ENCODE measurements at regions not wholly inside any gene's neighbourhood (a gene's known extent, or its start where the extent isn't known, plus 50 kb on each side); places are given as distances from the start of the nearest gene placed in this dataset.

GRCh38 chr20:22679197-22679596, 94.8 kb upstream of the FOXA2 start:
- no peaks in the 10 kb centered on the region for H3K79me1 ChIP-seq (ENCODE audit: low read length)
- DNase-seq: no peak
- WGBS (ENCODE audit: extremely low coverage, insufficient coverage, insufficient read length): no CpG with 5 or more reads among the region's 4 CpGs
- H4K91ac ChIP-seq (ENCODE audit: low read depth, low read length): no peak overlapping the region
- no peak overlapping the region for H3K9ac ChIP-seq (ENCODE audit: low read length)
- H3K27me3 ChIP-seq (ENCODE audit: insufficient read depth, low read length): no peaks in the 10 kb centered on the region
- no peak overlapping the region for H3K4me3 ChIP-seq (ENCODE audit: low read depth, low read length)
- H3K4me1 ChIP-seq (ENCODE audit: control insufficient read depth in 1 of 2, insufficient read depth in 2 of 2, low read length in 2 of 2): peaks cover 4 to 7% of the 10 kb centered on the region in 2 experiments
- no peak overlapping the region for H2BK5ac ChIP-seq (ENCODE audit: low read depth, low read length, poor library complexity)
- no peak overlapping the region for H3K18ac ChIP-seq (ENCODE audit: low read length)
- H3K23ac ChIP-seq (ENCODE audit: low read length): no peak overlapping the region
- H2BK12ac ChIP-seq (ENCODE audit: low read length): no peak overlapping the region
- no peak overlapping the region for H3K27ac ChIP-seq (ENCODE audit: low read depth, low read length)
- H3K4me2 ChIP-seq (ENCODE audit: low read length): no peak overlapping the region
- H2AFZ ChIP-seq (ENCODE audit: insufficient read depth, low read length, poor library complexity): no peak overlapping the region
- H3K36me3 ChIP-seq (ENCODE audit: control insufficient read depth in 1 of 2, insufficient read depth in 2 of 2, low read length in 2 of 2): no peaks in the 10 kb centered on the region
- no peak overlapping the region for H2BK120ac ChIP-seq (ENCODE audit: insufficient read depth, low read length, poor library complexity)
- peaks cover 3% of the 10 kb centered on the region for H3K9me3 ChIP-seq (ENCODE audit: insufficient read depth, low read depth, low read length)
- no peaks in the 10 kb centered on the region for H3K79me2 ChIP-seq (ENCODE audit: control insufficient read depth, insufficient read depth, low read length, poor library complexity)
- no peak overlapping the region for H2AK5ac ChIP-seq (ENCODE audit: low read length)
- H4K8ac ChIP-seq (ENCODE audit: low read depth, low read length): no peak overlapping the region
- H4K12ac ChIP-seq (ENCODE audit: low read depth, low read length): no peak overlapping the region
- no peak overlapping the region for H3K4ac ChIP-seq (ENCODE audit: low read depth, low read length)
- no peak overlapping the region for H3K14ac ChIP-seq (ENCODE audit: low read length)

GRCh38 chr20:22680031-22680740, 95.8 kb upstream of the FOXA2 start:
- peaks cover 3% of the 10 kb centered on the region for H3K9me3 ChIP-seq (ENCODE audit: insufficient read depth, low read depth, low read length)
- H3K4me2 ChIP-seq (ENCODE audit: low read length): no peak overlapping the region
- H3K18ac ChIP-seq (ENCODE audit: low read length): no peak overlapping the region
- no peak overlapping the region for H3K27ac ChIP-seq (ENCODE audit: low read depth, low read length)
- H3K36me3 ChIP-seq (ENCODE audit: control insufficient read depth in 1 of 2, insufficient read depth in 2 of 2, low read length in 2 of 2): no peaks in the 10 kb centered on the region
- no peak overlapping the region for H2BK120ac ChIP-seq (ENCODE audit: insufficient read depth, low read length, poor library complexity)
- H3K4me3 ChIP-seq (ENCODE audit: low read depth, low read length): no peak overlapping the region
- no peak overlapping the region for H3K14ac ChIP-seq (ENCODE audit: low read length)
- H3K79me2 ChIP-seq (ENCODE audit: control insufficient read depth, insufficient read depth, low read length, poor library complexity): no peaks in the 10 kb centered on the region
- H3K9ac ChIP-seq (ENCODE audit: low read length): no peak overlapping the region
- H2BK12ac ChIP-seq (ENCODE audit: low read length): no peak overlapping the region
- H2AFZ ChIP-seq (ENCODE audit: insufficient read depth, low read length, poor library complexity): no peak overlapping the region
- H2BK5ac ChIP-seq (ENCODE audit: low read depth, low read length, poor library complexity): no peak overlapping the region
- no peak overlapping the region for H3K23ac ChIP-seq (ENCODE audit: low read length)
- no peak overlapping the region for H4K12ac ChIP-seq (ENCODE audit: low read depth, low read length)
- H2AK5ac ChIP-seq (ENCODE audit: low read length): no peak overlapping the region
- H3K79me1 ChIP-seq (ENCODE audit: low read length): no peaks in the 10 kb centered on the region
- no CpG with 5 or more reads among the region's 9 CpGs for WGBS (ENCODE audit: extremely low coverage, insufficient coverage, insufficient read length)
- H3K4me1 ChIP-seq (ENCODE audit: control insufficient read depth in 1 of 2, insufficient read depth in 2 of 2, low read length in 2 of 2): peaks cover 4 to 7% of the 10 kb centered on the region in 2 experiments
- H4K8ac ChIP-seq (ENCODE audit: low read depth, low read length): no peak overlapping the region
- H3K4ac ChIP-seq (ENCODE audit: low read depth, low read length): no peak overlapping the region
- H3K27me3 ChIP-seq (ENCODE audit: insufficient read depth, low read length): no peaks in the 10 kb centered on the region
- H4K91ac ChIP-seq (ENCODE audit: low read depth, low read length): no peak overlapping the region
- no peak for DNase-seq

GRCh38 chr20:22681591-22682248, 97.3 kb upstream of the FOXA2 start:
- WGBS (ENCODE audit: extremely low coverage, insufficient coverage, insufficient read length): no CpG with 5 or more reads among the region's 4 CpGs
- Histone ChIP-seq H2AK5ac (ENCODE audit: low read length) (no peak overlapping the region), H3K14ac (ENCODE audit: low read length) (no peak overlapping the region), H3K79me2 (ENCODE audit: control insufficient read depth, insufficient read depth, low read length, poor library complexity) (no peaks in the 10 kb centered on the region), H2BK5ac (ENCODE audit: low read depth, low read length, poor library complexity) (no peak overlapping the region), H3K23ac (ENCODE audit: low read length) (no peak overlapping the region), H3K4me2 (ENCODE audit: low read length) (no peak overlapping the region), H3K27ac (ENCODE audit: low read depth, low read length) (no peak overlapping the region), H3K27me3 (ENCODE audit: insufficient read depth, low read length) (no peaks in the 10 kb centered on the region), H3K4ac (ENCODE audit: low read depth, low read length) (no peak overlapping the region), H3K18ac (ENCODE audit: low read length) (no peak overlapping the region), H3K36me3 (ENCODE audit: control insufficient read depth in 1 of 2, insufficient read depth in 2 of 2, low read length in 2 of 2) (no peaks in the 10 kb centered on the region), H4K12ac (ENCODE audit: low read depth, low read length) (no peak overlapping the region), H4K91ac (ENCODE audit: low read depth, low read length) (no peak overlapping the region), H3K4me1 (ENCODE audit: control insufficient read depth in 1 of 2, insufficient read depth in 2 of 2, low read length in 2 of 2) (peaks cover 3 to 6% of the 10 kb centered on the region in 2 experiments), H4K8ac (ENCODE audit: low read depth, low read length) (no peak overlapping the region), H2BK12ac (ENCODE audit: low read length) (no peak overlapping the region), H3K9ac (ENCODE audit: low read length) (no peak overlapping the region), H3K79me1 (ENCODE audit: low read length) (no peaks in the 10 kb centered on the region), H2BK120ac (ENCODE audit: insufficient read depth, low read length, poor library complexity) (no peak overlapping the region), H2AFZ (ENCODE audit: insufficient read depth, low read length, poor library complexity) (no peak overlapping the region), H3K4me3 (ENCODE audit: low read depth, low read length) (no peak overlapping the region), H3K9me3 (ENCODE audit: insufficient read depth, low read depth, low read length) (peaks cover 3% of the 10 kb centered on the region)
- DNase-seq: no peak

GRCh38 chr20:22682381-22682780, 98.0 kb upstream of the FOXA2 start:
- no peak overlapping the region for H3K4me3 ChIP-seq (ENCODE audit: low read depth, low read length)
- no peak overlapping the region for H4K8ac ChIP-seq (ENCODE audit: low read depth, low read length)
- no peaks in the 10 kb centered on the region for H3K36me3 ChIP-seq (ENCODE audit: control insufficient read depth in 1 of 2, insufficient read depth in 2 of 2, low read length in 2 of 2)
- H3K4me1 ChIP-seq (ENCODE audit: control insufficient read depth in 1 of 2, insufficient read depth in 2 of 2, low read length in 2 of 2): peaks cover 2 to 3% of the 10 kb centered on the region in 2 experiments
- H4K12ac ChIP-seq (ENCODE audit: low read depth, low read length): no peak overlapping the region
- H2BK12ac ChIP-seq (ENCODE audit: low read length): no peak overlapping the region
- no peak overlapping the region for H3K4ac ChIP-seq (ENCODE audit: low read depth, low read length)
- H3K79me1 ChIP-seq (ENCODE audit: low read length): no peaks in the 10 kb centered on the region
- H3K9ac ChIP-seq (ENCODE audit: low read length): no peak overlapping the region
- H2BK5ac ChIP-seq (ENCODE audit: low read depth, low read length, poor library complexity): no peak overlapping the region
- no peak overlapping the region for H3K14ac ChIP-seq (ENCODE audit: low read length)
- no peaks in the 10 kb centered on the region for H3K79me2 ChIP-seq (ENCODE audit: control insufficient read depth, insufficient read depth, low read length, poor library complexity)
- WGBS (ENCODE audit: extremely low coverage, insufficient coverage, insufficient read length): no CpG with 5 or more reads among the region's 6 CpGs
- H2AK5ac ChIP-seq (ENCODE audit: low read length): no peak overlapping the region
- no peak for DNase-seq
- no peak overlapping the region for H2BK120ac ChIP-seq (ENCODE audit: insufficient read depth, low read length, poor library complexity)
- H4K91ac ChIP-seq (ENCODE audit: low read depth, low read length): no peak overlapping the region
- H3K23ac ChIP-seq (ENCODE audit: low read length): no peak overlapping the region
- no peaks in the 10 kb centered on the region for H3K27me3 ChIP-seq (ENCODE audit: insufficient read depth, low read length)
- H2AFZ ChIP-seq (ENCODE audit: insufficient read depth, low read length, poor library complexity): no peak overlapping the region
- no peak overlapping the region for H3K18ac ChIP-seq (ENCODE audit: low read length)
- H3K27ac ChIP-seq (ENCODE audit: low read depth, low read length): no peak overlapping the region
- H3K9me3 ChIP-seq (ENCODE audit: insufficient read depth, low read depth, low read length): peaks cover 3% of the 10 kb centered on the region
- H3K4me2 ChIP-seq (ENCODE audit: low read length): no peak overlapping the region
